Hippocampal formation (tissue), 2 donors: ENCODE measurements at regions not wholly inside any gene's neighbourhood (a gene's known extent, or its start where the extent isn't known, plus 50 kb on each side); places are given as distances from the start of the nearest gene placed in this dataset.
"Not testable (repeated sequence)": the region's sequence is repeated elsewhere in the genome, so short reads cannot be mapped to it uniquely, and the experiment has no call there.

ENCODE experiments used
- DNase-seq, 2 donors: peaks; one replicate each; lab custom pipeline; 2025; lab: John Stamatoyannopoulos, UW

GRCh38 chr17:77796176-77796860 is 162.2 kb upstream of the TNRC6C start:
- DNase-seq, result no peak

- no peak for DNase-seq
Observed at GRCh38 chr17:77798031-77798430, 160.5 kb upstream of the TNRC6C start.

- DNase-seq, result no peak
Observed at GRCh38 chr17:77798481-77798880, 160.0 kb upstream of the TNRC6C start.

- DNase-seq, result no peak
Observed at GRCh38 chr17:77800816-77801215, 157.7 kb upstream of the TNRC6C start.

GRCh38 chr17:77801545-77802332 is 156.8 kb upstream of the TNRC6C start:
- DNase-seq, result no peak

- no peak for DNase-seq
Observed at GRCh38 chr17:77802333-77802615, 156.2 kb upstream of the TNRC6C start.

GRCh38 chr17:77802811-77803220 is 155.7 kb upstream of the TNRC6C start:
- DNase-seq, result peak in 1 of 2 donors; percentile 53

GRCh38 chr17:77803726-77804125 is 154.8 kb upstream of the TNRC6C start:
- DNase-seq, result no peak

GRCh38 chr17:77804796-77805426 is 153.6 kb upstream of the TNRC6C start:
- no peak for DNase-seq

- not testable (repeated sequence) for DNase-seq
Observed at GRCh38 chr17:77805970-77806369, 152.5 kb upstream of the TNRC6C start.

- no peak for DNase-seq
Observed at GRCh38 chr17:77807051-77807745, 151.3 kb upstream of the TNRC6C start.

GRCh38 chr17:77807746-77808441 is 150.6 kb upstream of the TNRC6C start:
- no peak for DNase-seq

- DNase-seq, result no peak
Observed at GRCh38 chr17:77808686-77809425, 149.6 kb upstream of the TNRC6C start.

GRCh38 chr17:77809814-77810213 is 148.7 kb upstream of the TNRC6C start:
- no peak for DNase-seq

GRCh38 chr17:77810536-77810935 is 148.0 kb upstream of the TNRC6C start:
- DNase-seq, result no peak

- no peak for DNase-seq
Observed at GRCh38 chr17:77811521-77811920, 147.0 kb upstream of the TNRC6C start.

- no peak for DNase-seq
Observed at GRCh38 chr17:77814091-77814772, 144.3 kb upstream of the TNRC6C start.

GRCh38 chr17:77815127-77815905 is 143.2 kb upstream of the TNRC6C start:
- DNase-seq, result no peak

GRCh38 chr17:77817953-77818352 is 140.6 kb upstream of the TNRC6C start:
- DNase-seq, result no peak

GRCh38 chr17:77819497-77819896 is 139.0 kb upstream of the TNRC6C start:
- no peak for DNase-seq
